Heart left ventricle (tissue), 16 donors: ENCODE measurements at regions not wholly inside any gene's neighbourhood (a gene's known extent, or its start where the extent isn't known, plus 50 kb on each side); places are given as distances from the start of the nearest gene placed in this dataset.
A peak's percentile ranks its signal among the peaks of the same experiment; 100 is the strongest.

Experiments
- ATAC-seq, 4 donors: fragments of 200-7000 bp; cut with Tn5 transposase; one replicate each; pipeline ENCODE4 v1.9.1; 2020 to 2022; ENCODE audit warnings: moderate library complexity in 4 of 4, mild to moderate bottlenecking in 3 of 4, moderate number of reproducible peaks in 1 of 4
- DNase-seq, 5 donors: peaks; one replicate each; pipeline ENCODE4 v3.0.0-alpha.2; 2020
- H3K27ac ChIP-seq, 12 donors: fragments of 200-600 bp; sonication (generic) in 4 of 12; one replicate each; pipeline versions ENCODE4 v1.5.0 to v1.8.0; 2016 to 2022; ENCODE audit warnings: mild to moderate bottlenecking in 2 of 12
- H3K27me3 ChIP-seq, 9 donors: fragments of 200-600 bp; sonication (generic) in 2 of 9; one replicate each; pipeline versions ENCODE4 v1.5.1 to v1.8.0; 2016 to 2022; ENCODE audit warnings: mild to moderate bottlenecking in 3 of 9
- H3K36me3 ChIP-seq, 9 donors: fragments of 200-600 bp; sonication (generic) in 2 of 9; one replicate each; pipeline versions ENCODE4 v1.5.0 to v1.8.0; 2018 to 2022; ENCODE audit warnings: mild to moderate bottlenecking in 2 of 9
- H3K4me1 ChIP-seq, 12 donors: fragments of 200-600 bp; sonication (generic) in 4 of 12; one replicate each; pipeline versions ENCODE4 v1.5.0 to v1.8.0; 2016 to 2022; ENCODE audit warnings: mild to moderate bottlenecking in 3 of 12
- H3K4me3 ChIP-seq, 12 donors: fragments of 200-600 bp; sonication (generic) in 4 of 12; one replicate each; pipeline versions ENCODE4 v1.5.0 to v1.8.0; 2017 to 2022; ENCODE audit warnings: mild to moderate bottlenecking in 9 of 12, moderate library complexity in 4 of 12
- H3K9me3 ChIP-seq, 12 donors: fragments of 200-600 bp; sonication (generic) in 4 of 12; one replicate each; pipeline versions ENCODE4 v1.5.0 to v1.8.0; 2016 to 2022; ENCODE audit warnings: mild to moderate bottlenecking in 1 of 12
- CTCF ChIP-seq, 12 donors: fragments of 200-600 bp; sonication (generic) in 4 of 12; IDR thresholded peaks; one replicate each; pipeline versions ENCODE4 v1.5.0 to v1.8.0; 2018 to 2022; ENCODE audit warnings: antibody characterized with exemption in 12 of 12, mild to moderate bottlenecking in 5 of 12
- POLR2A ChIP-seq, 2 donors: fragments of 450-650 bp; IDR thresholded peaks; one replicate each; pipeline ENCODE4 v1.6.1; 2017; ENCODE audit warnings: antibody characterized with exemption in 2 of 2, mild to moderate bottlenecking in 2 of 2, moderate library complexity in 2 of 2
- WGBS, 4 donors: extraction: QIAGEN DNeasy Blood & Tissue Kit in 2 of 4; methylation state at CpG; one replicate each; pipeline versions ENCODE4 v1.1.5 to v1.1.7; 2013 to 2018; 5-methylcytosine and 5-hydroxymethylcytosine counted together
- intact Hi-C, 10 donors: fragments of 100-400 bp; cut with DNase I; formaldehyde crosslinking; loops; one replicate each; pipeline versions ENCODE4 v1.11.1 to v1.14.2; 2022
- donor health status: ischemic (EF 13 %, LVEDD 7.1; RV severe dilation, severe dysfunction).
- donor health status: healthy with polysubstance abuse.
- donor health status: DM: no; HTN: yes; CAD: no.
- donor health status: DM: no; HTN: no; CAD: no.
- donor health status: ischemic (EF 25% LVEDD 6.9; RV normal size, moderate dysfunction).
- donor health status: ischemic (EF 25% LVEDD 5.7; RV mildly dilated, moderate dysfunction).
- donor health status: healthy.
- donor health status: DM: yes; HTN: yes; CAD: no.
- donor health status: ischemic (EF 35%, LVEDD 5.7; RV mildly dilated, moderate dysfunction).
- donor health status: nonischemic (EF 11% LVEDD 7.7; RV severe dilation, severe dysfunction).
- donor health status: DM: yes; HTN: yes; CAD: no.
- donor health status: PGD.
- donor health status: ischemic (EF 29% LVEDD 5.4; RV normal size, mild dysfunction).
- donor health status: nonischemic (EF 23%, LVEDD 6.1; RV moderate dilation, normal function).

DNA sequence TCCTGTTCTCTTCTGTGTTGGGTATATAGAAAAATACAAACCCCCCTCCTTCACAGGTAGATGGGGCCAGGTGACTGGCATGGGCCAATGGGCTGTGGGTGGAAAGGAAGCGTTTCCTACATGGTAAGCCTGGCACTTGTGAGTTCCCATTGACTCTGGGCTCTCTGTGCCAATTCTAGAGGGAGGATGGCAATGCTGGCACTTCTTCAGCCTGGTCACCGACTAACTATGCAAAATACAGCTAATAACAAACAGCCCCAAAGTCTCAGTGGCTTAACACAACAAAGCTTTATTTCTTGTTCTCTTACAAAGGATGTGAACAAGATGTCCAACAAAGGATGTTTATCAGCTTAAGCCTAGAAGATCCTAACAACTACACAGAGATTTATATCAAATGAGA is 258.1 kb downstream of the SYK start:
- ATAC-seq = peak in 1 of 4 donors; percentile 32
- Histone ChIP-seq H3K27ac (peak overlapping the region in 2 of 12 donors; percentile 32 to 59), H3K27me3 (no peaks in the 10 kb centered on the region), H3K4me3 (no peak overlapping the region), H3K36me3 (no peaks in the 10 kb centered on the region), H3K9me3 (no peaks in the 10 kb centered on the region), H3K4me1 (peaks cover 0 to 33% (median 9%) of the 10 kb centered on the region in 12 donors)
- 77 to 83% (median 80%) methylated on average over 2 of the region's 2 CpGs for WGBS, 4 donors
- intact Hi-C loops = no loop called here
- TF ChIP-seq POLR2A (IDR thresholded peaks at IDR 0.05) (no peak), CTCF (IDR thresholded peaks at IDR 0.05) (no peak)
- no peak for DNase-seq

- peak overlapping the region in 10 of 12 donors; percentile 4 to 52 (median 20) for H3K27ac ChIP-seq
- TF ChIP-seq POLR2A (IDR thresholded peaks at IDR 0.05) = no peak
- no peak for TF ChIP-seq CTCF (IDR thresholded peaks at IDR 0.05)
- intact Hi-C loops = no loop called here
- H3K9me3 ChIP-seq = no peaks in the 10 kb centered on the region
- peak overlapping the region in 1 of 12 donors; percentile 4 for H3K4me3 ChIP-seq
- H3K36me3 ChIP-seq = no peaks in the 10 kb centered on the region
- peaks cover 0 to 33% (median 9%) of the 10 kb centered on the region in 12 donors for H3K4me1 ChIP-seq
- H3K27me3 ChIP-seq = no peaks in the 10 kb centered on the region
- WGBS, 4 donors = 30 to 43% (median 33%) methylated on average over 8 of the region's 8 CpGs
- peak in 1 of 5 donors; percentile 20 for DNase-seq
- ATAC-seq = peak in 3 of 4 donors; percentile 60 to 77 (median 74)
Observed at GRCh38 chr9:91060520-91061343, 259.1 kb downstream of the SYK start.

DNA sequence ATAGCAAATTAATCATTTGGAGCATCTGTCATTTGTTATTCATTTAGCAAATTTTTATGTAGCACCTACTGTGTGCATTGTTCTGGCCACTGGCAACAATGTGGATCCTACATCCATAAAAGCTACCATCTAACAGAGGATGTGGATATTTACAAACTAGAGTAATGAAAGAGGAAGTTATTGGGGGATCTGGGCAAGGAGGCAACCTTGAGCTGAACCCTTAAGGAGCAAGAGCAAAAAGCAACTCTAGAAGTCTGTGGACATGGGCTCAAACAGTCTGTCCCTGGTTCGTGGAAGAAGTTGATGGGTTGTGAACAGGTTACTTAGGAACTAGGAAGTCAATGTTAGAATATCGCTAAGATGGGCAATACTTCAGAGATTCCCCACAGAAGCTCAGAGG is 259.9 kb downstream of the SYK start:
- H3K9me3 ChIP-seq = no peaks in the 10 kb centered on the region
- intact Hi-C loops = no loop called here
- DNase-seq (no peak), ATAC-seq (no peak)
- TF ChIP-seq POLR2A (IDR thresholded peaks at IDR 0.05) (no peak), CTCF (IDR thresholded peaks at IDR 0.05) (no peak)
- H3K27me3 ChIP-seq = no peaks in the 10 kb centered on the region
- H3K4me3 ChIP-seq = no peak overlapping the region
- peak overlapping the region in 4 of 12 donors; percentile 18 to 52 (median 32) for H3K27ac ChIP-seq
- no peaks in the 10 kb centered on the region for H3K36me3 ChIP-seq
- H3K4me1 ChIP-seq = peaks cover 0 to 30% (median 9%) of the 10 kb centered on the region in 12 donors
- WGBS, 4 donors = 75 to 86% (median 82%) methylated on average over 2 of the region's 2 CpGs

DNA sequence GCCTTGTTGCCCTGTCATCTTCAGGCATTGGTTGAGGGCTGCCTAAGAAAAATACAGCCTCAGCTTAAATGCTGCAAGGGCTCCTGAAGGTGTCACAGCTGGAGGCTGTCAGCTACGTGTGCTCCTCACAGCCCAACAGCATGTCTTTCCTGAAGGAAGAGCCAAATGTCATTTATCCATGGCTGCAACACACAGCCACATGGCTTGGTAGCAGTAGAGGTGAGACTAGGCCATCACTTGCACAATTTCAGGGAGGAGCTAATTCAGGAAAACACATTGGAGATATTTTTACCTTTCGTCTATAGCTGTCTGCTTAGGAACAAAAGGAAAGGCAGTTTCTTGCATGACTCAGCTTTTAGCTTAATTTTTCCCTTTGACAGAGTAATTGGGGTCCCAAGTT is 260.7 kb downstream of the SYK start:
- no peak overlapping the region for H3K4me3 ChIP-seq
- no peaks in the 10 kb centered on the region for H3K27me3 ChIP-seq
- no peaks in the 10 kb centered on the region for H3K9me3 ChIP-seq
- 60 to 89% (median 78%) methylated on average over 2 of the region's 2 CpGs for WGBS, 4 donors
- H3K27ac ChIP-seq = no peak overlapping the region
- H3K36me3 ChIP-seq = no peaks in the 10 kb centered on the region
- H3K4me1 ChIP-seq = peaks cover 0 to 25% (median 9%) of the 10 kb centered on the region in 12 donors
- intact Hi-C loops = no loop called here
- DNase-seq (no peak), ATAC-seq (no peak)
- TF ChIP-seq POLR2A (IDR thresholded peaks at IDR 0.05) (no peak), CTCF (IDR thresholded peaks at IDR 0.05) (no peak)
